IMR-90 (cell line): ENCODE measurements at regions not wholly inside any gene's neighbourhood (a gene's known extent, or its start where the extent isn't known, plus 50 kb on each side); places are given as distances from the start of the nearest gene placed in this dataset.

Experiments
- ATAC-seq: fragments of 200-7000 bp; cut with Tn5 transposase; 2 replicates; pipeline ENCODE4 v1.9.1; 2020; ENCODE audit warnings: low read depth, mild to moderate bottlenecking, moderate library complexity
- BruUV-seq: library from RNA; stranded (reverse); fragments of 400-500 nt; replicated peaks from 2 replicates; lab custom pipeline; 2021; lab: Mats Ljungman, UMichigan
- CTCF ChIA-PET: fragments of 300-600 bp; formaldehyde crosslinking; extraction: SDS; loops from one replicate; lab custom pipeline; 2021; ENCODE audit warnings: antibody characterized with exemption; lab: Yijun Ruan, JAX
- POLR2A ChIA-PET: fragments of 300-600 bp; sonication (Branson Sonifier 250); formaldehyde crosslinking; loops from one replicate; lab custom pipeline; 2022; ENCODE audit warnings: antibody characterized with exemption; ENCODE audit not compliant: unreplicated experiment; lab: Charles Lee
- DNase-seq: peaks from one replicate; pipeline ENCODE4 v3.0.0; 2013
- H2AFZ ChIP-seq: replicated peaks from 2 replicates; pipeline ENCODE3; 2013; ENCODE audit warnings: low read length, mild to moderate bottlenecking; ENCODE audit not compliant: poor library complexity
- H2AK5ac ChIP-seq: 2 replicates; pipeline ENCODE4 v1.6.1; 2013; ENCODE audit warnings: low read depth, low read length, inconsistent platforms
- H2AK9ac ChIP-seq: replicated peaks from 2 replicates; pipeline ENCODE3; 2013; ENCODE audit warnings: mild to moderate bottlenecking, low read depth, low read length, moderate library complexity; ENCODE audit not compliant: poor library complexity
- H2BK120ac ChIP-seq: 2 replicates; pipeline ENCODE4 v1.6.1; 2013; ENCODE audit warnings: low read depth, low read length, inconsistent platforms
- H2BK15ac ChIP-seq: 3 replicates; pipeline ENCODE4 v1.6.1; 2013; ENCODE audit warnings: low read depth, low read length, inconsistent platforms
- H2BK20ac ChIP-seq: 2 replicates; pipeline ENCODE4 v1.6.1; 2013; ENCODE audit warnings: low read depth, mild to moderate bottlenecking, inconsistent platforms, low read length, moderate library complexity
- H2BK5ac ChIP-seq: 2 replicates; pipeline ENCODE4 v1.6.1; 2013; ENCODE audit warnings: mild to moderate bottlenecking, low read depth, low read length, inconsistent platforms; ENCODE audit not compliant: poor library complexity, severe bottlenecking
- H3K14ac ChIP-seq: replicated peaks from 2 replicates; pipeline ENCODE4 v1.6.1; 2013; ENCODE audit warnings: low read depth, low read length, inconsistent platforms
- H3K18ac ChIP-seq: 2 replicates; pipeline ENCODE4 v1.6.1; 2013; ENCODE audit warnings: low read depth, low read length, control low read depth
- H3K23ac ChIP-seq: 2 replicates; pipeline ENCODE4 v1.6.1; 2013; ENCODE audit warnings: low read depth, low read length, inconsistent platforms
- H3K27ac ChIP-seq: 2 replicates; pipeline ENCODE4 v1.5.1; 2013; ENCODE audit warnings: mild to moderate bottlenecking, control low read depth, low read length; ENCODE audit not compliant: insufficient read depth
- H3K27me3 ChIP-seq: 2 replicates; pipeline ENCODE4 v1.6.1; 2013; ENCODE audit warnings: low read length; ENCODE audit not compliant: control insufficient read depth, insufficient read depth
- H3K36me3 ChIP-seq: 2 replicates; pipeline ENCODE4 v1.6.1; 2013; ENCODE audit warnings: low read length, mixed read lengths; ENCODE audit not compliant: control insufficient read depth, insufficient read depth
- H3K4ac ChIP-seq: 2 replicates; pipeline ENCODE4 v1.6.1; 2013; ENCODE audit warnings: low read depth, low read length, inconsistent platforms
- H3K4me1 ChIP-seq: 2 replicates; pipeline ENCODE4 v1.6.1; 2013; ENCODE audit warnings: low read length, mixed read lengths; ENCODE audit not compliant: control insufficient read depth, insufficient read depth
- H3K4me2 ChIP-seq: 2 replicates; pipeline ENCODE4 v1.6.1; 2013; ENCODE audit warnings: low read depth, mild to moderate bottlenecking, control low read depth, low read length, moderate library complexity
- H3K4me3 ChIP-seq: 2 replicates; pipeline ENCODE4 v1.5.1; 2013; ENCODE audit warnings: low read depth, mild to moderate bottlenecking, control low read depth, low read length, moderate library complexity; ENCODE audit not compliant: insufficient read depth
- H3K56ac ChIP-seq: 2 replicates; pipeline ENCODE4 v1.6.1; 2013; ENCODE audit warnings: low read length, inconsistent platforms; ENCODE audit not compliant: insufficient read depth; ENCODE audit errors: extremely low read depth
- H3K79me1 ChIP-seq, 2 experiments: 2 replicates each; pipeline ENCODE4 v1.6.1; 2013; ENCODE audit warnings: low read length in 2 of 2, inconsistent platforms in 1 of 2, low read depth in 1 of 2
- H3K9ac ChIP-seq: 2 replicates; pipeline ENCODE4 v1.6.1; 2013; ENCODE audit warnings: low read depth, low read length, control low read depth
- H3K9me1 ChIP-seq: 2 replicates; pipeline ENCODE4 v1.6.1; 2013; ENCODE audit warnings: low read length, inconsistent platforms; ENCODE audit not compliant: insufficient read depth
- H3K9me3 ChIP-seq: 2 replicates; pipeline ENCODE4 v1.6.1; 2013; ENCODE audit warnings: low read length; ENCODE audit not compliant: control insufficient read depth, insufficient read depth
- H4K20me1 ChIP-seq: 2 replicates; pipeline ENCODE4 v1.6.1; 2013; ENCODE audit warnings: low read length, inconsistent platforms; ENCODE audit not compliant: insufficient read depth
- H4K5ac ChIP-seq: 2 replicates; pipeline ENCODE4 v1.6.1; 2013; ENCODE audit warnings: mild to moderate bottlenecking, low read depth, low read length, control low read depth
- H4K8ac ChIP-seq, 2 experiments: 2 replicates each; pipeline ENCODE4 v1.6.1; 2013; ENCODE audit warnings: low read depth in 2 of 2, low read length in 2 of 2, control low read depth in 1 of 2, inconsistent platforms in 1 of 2
- H4K91ac ChIP-seq: 2 replicates; pipeline ENCODE4 v1.6.1; 2013; ENCODE audit warnings: low read depth, low read length, inconsistent platforms; ENCODE audit not compliant: insufficient read depth
- BHLHE40 ChIP-seq: fragments of 150-350 bp; IDR thresholded peaks from 2 replicates; pipeline ENCODE4 v1.6.1; 2016; ENCODE audit warnings: mild to moderate bottlenecking, low read depth, low read length
- CEBPB ChIP-seq: IDR thresholded peaks from 2 replicates; pipeline ENCODE4 v1.6.1; 2012; ENCODE audit warnings: low read depth, low read length, improper control_type of control experiment
- CHD1 ChIP-seq: IDR thresholded peaks from 2 replicates; pipeline ENCODE4 v1.6.1; 2012; ENCODE audit warnings: low read depth, low read length, improper control_type of control experiment
- FOS ChIP-seq: fragments of 150-350 bp; IDR thresholded peaks from 2 replicates; pipeline ENCODE4 v1.6.1; 2016; ENCODE audit warnings: low read depth, low read length
- MAFK ChIP-seq: IDR thresholded peaks from 2 replicates; pipeline ENCODE4 v1.6.1; 2012; ENCODE audit warnings: low read depth, low read length, improper control_type of control experiment
- MAZ ChIP-seq: IDR thresholded peaks from 2 replicates; pipeline ENCODE4 v1.6.1; 2012; ENCODE audit warnings: low read depth, mild to moderate bottlenecking, low read length, improper control_type of control experiment, moderate library complexity, borderline replicate concordance
- MXI1 ChIP-seq: IDR thresholded peaks from 2 replicates; pipeline ENCODE4 v1.6.1; 2012; ENCODE audit warnings: low read depth, mild to moderate bottlenecking, low read length, moderate library complexity, borderline replicate concordance
- NFE2L2 ChIP-seq: fragments of 150-350 bp; IDR thresholded peaks from 2 replicates; pipeline ENCODE4 v1.6.1; 2016; ENCODE audit warnings: low read depth, mild to moderate bottlenecking, low read length
- POLR2A ChIP-seq: IDR thresholded peaks from 2 replicates; pipeline ENCODE4 v1.6.1; 2012; ENCODE audit warnings: mild to moderate bottlenecking, low read depth, low read length
- RAD21 ChIP-seq: IDR thresholded peaks from 2 replicates; pipeline ENCODE4 v1.6.1; 2012; ENCODE audit warnings: low read length, improper control_type of control experiment
- RCOR1 ChIP-seq: IDR thresholded peaks from 2 replicates; pipeline ENCODE4 v1.6.1; 2012; ENCODE audit warnings: mild to moderate bottlenecking, low read length, improper control_type of control experiment; ENCODE audit not compliant: insufficient replicate concordance
- RFX5 ChIP-seq: IDR thresholded peaks from 2 replicates; pipeline ENCODE4 v1.8.0; 2012; ENCODE audit warnings: low read depth, mild to moderate bottlenecking, low read length, moderate library complexity
- SMC3 ChIP-seq: fragments of 150-350 bp; IDR thresholded peaks from 2 replicates; pipeline ENCODE4 v1.6.1; 2016; ENCODE audit warnings: low read depth, mild to moderate bottlenecking, antibody characterized with exemption, low read length, moderate library complexity
- WGBS, 2 experiments: methylation state at CpG; one replicate each; pipeline versions ENCODE4 v1.1.5 to v1.1.7; 2013; ENCODE audit warnings: missing lambda C conversion rate in 2 of 2; ENCODE audit not compliant: insufficient read length in 1 of 2; ENCODE audit errors: extremely low coverage in 2 of 2; 5-methylcytosine and 5-hydroxymethylcytosine counted together
- dilution Hi-C: fragments of 300-500 bp; cut with HindIII; formaldehyde crosslinking; loops from one replicate; pipeline ENCODE4 v1.14.3; 2018; ENCODE audit warnings: low sequenced_read_pairs; ENCODE audit not compliant: unreplicated experiment
- in situ Hi-C: fragments of 300-500 bp; cut with MboI; formaldehyde crosslinking; loops from 3 replicates; pipeline ENCODE4 v1.14.3; 2019; ENCODE audit warnings: low sequenced_read_pairs, inconsistent platforms, mixed read lengths
- intact Hi-C: fragments of 100-400 bp; cut with micrococcal nuclease; formaldehyde crosslinking; loops from 2 replicates; pipeline ENCODE4 v1.10.0; 2022
- TF ChIP-seq, protein P1 (sequence below): conservative IDR thresholded peaks from 2 replicates; pipeline ENCODE4 v1.5.1; 2012; ENCODE audit warnings: mild to moderate bottlenecking, low read depth, low read length, improper control_type of control experiment
- TF ChIP-seq, protein P2 (sequence below): fragments of 150-350 bp; IDR thresholded peaks from 2 replicates; pipeline ENCODE4 v1.6.1; 2016; ENCODE audit warnings: low read depth, mild to moderate bottlenecking, low read length, moderate library complexity, borderline replicate concordance

DNA sequence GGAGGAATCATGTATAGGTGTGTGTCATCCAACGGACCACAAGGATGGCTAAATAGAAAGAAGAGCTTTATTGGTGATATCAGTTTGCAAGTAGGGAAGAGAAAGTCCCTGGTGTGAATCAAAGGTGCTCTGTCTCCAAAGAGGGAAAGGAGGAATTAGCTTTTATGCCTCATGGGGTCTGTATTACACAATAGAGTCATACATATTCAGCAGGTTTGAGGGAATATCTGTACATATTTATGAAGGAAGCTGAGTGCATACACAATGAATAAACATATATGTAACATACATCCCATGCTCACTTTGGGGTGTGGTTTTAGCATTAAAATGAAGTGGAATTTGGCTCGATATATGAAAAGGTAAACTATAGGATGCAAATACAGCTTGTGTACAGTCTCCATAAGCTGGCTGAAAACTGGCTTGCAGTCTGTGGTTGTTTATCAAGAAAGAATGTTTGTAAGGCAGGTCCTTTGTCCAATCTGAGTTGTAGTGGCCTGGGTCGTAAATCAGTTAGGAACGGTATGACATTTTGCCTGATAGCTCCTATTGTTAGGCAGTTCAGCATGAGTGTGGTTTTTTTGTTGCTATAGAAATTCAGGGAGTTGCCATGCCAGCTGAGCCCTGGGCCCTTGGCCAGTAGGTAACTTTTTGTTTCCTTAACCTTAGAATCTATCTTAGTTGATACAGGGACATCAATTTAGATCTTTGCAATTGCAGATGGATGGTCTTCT, 198.0 kb upstream of the ZP4 start:
- Histone ChIP-seq H2BK120ac (no peak overlapping the region), H3K9ac (no peak overlapping the region), H2AK9ac (no peak overlapping the region), H3K4ac (no peak overlapping the region), H3K27ac (no peak overlapping the region), H2BK20ac (no peak overlapping the region), H3K79me1 (no peaks in the 10 kb centered on the region), H3K4me3 (no peak overlapping the region), H3K18ac (no peak overlapping the region), H3K4me1 (no peaks in the 10 kb centered on the region), H4K20me1 (no peaks in the 10 kb centered on the region), H3K36me3 (no peaks in the 10 kb centered on the region), H4K91ac (no peak overlapping the region), H4K5ac (no peak overlapping the region), H3K56ac (no peak overlapping the region), H2BK5ac (no peak overlapping the region), H3K14ac (no peak overlapping the region), H3K9me1 (no peaks in the 10 kb centered on the region), H4K8ac (no peak overlapping the region), H2AK5ac (no peak overlapping the region), H3K23ac (no peak overlapping the region), H3K9me3 (peaks cover 11% of the 10 kb centered on the region), H3K27me3 (no peaks in the 10 kb centered on the region), H2BK15ac (no peak overlapping the region), H2AFZ (no peak overlapping the region), H3K4me2 (no peak overlapping the region)
- in situ Hi-C loops: no loop called here
- WGBS, 2 experiments: no CpG with 5 or more reads among the region's 4 CpGs
- intact Hi-C loops: no loop called here
- no peak for DNase-seq
- CTCF ChIA-PET: no interaction called here
- POLR2A ChIA-PET: no interaction called here
- no peak for ATAC-seq
- no TSS peak for BruUV-seq
- dilution Hi-C loops: no loop called here
- TF ChIP-seq RFX5 (no peak), BHLHE40 (no peak), CEBPB (no peak), MAFK (no peak), CHD1 (no peak), MXI1 (no peak), NFE2L2 (no peak), RCOR1 (no peak), SMC3 (no peak), POLR2A (no peak), MAZ (no peak), FOS (no peak), RAD21 (no peak)
- TF ChIP-seq, protein P1, sequence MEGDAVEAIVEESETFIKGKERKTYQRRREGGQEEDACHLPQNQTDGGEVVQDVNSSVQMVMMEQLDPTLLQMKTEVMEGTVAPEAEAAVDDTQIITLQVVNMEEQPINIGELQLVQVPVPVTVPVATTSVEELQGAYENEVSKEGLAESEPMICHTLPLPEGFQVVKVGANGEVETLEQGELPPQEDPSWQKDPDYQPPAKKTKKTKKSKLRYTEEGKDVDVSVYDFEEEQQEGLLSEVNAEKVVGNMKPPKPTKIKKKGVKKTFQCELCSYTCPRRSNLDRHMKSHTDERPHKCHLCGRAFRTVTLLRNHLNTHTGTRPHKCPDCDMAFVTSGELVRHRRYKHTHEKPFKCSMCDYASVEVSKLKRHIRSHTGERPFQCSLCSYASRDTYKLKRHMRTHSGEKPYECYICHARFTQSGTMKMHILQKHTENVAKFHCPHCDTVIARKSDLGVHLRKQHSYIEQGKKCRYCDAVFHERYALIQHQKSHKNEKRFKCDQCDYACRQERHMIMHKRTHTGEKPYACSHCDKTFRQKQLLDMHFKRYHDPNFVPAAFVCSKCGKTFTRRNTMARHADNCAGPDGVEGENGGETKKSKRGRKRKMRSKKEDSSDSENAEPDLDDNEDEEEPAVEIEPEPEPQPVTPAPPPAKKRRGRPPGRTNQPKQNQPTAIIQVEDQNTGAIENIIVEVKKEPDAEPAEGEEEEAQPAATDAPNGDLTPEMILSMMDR: no peak
- TF ChIP-seq, protein P2, sequence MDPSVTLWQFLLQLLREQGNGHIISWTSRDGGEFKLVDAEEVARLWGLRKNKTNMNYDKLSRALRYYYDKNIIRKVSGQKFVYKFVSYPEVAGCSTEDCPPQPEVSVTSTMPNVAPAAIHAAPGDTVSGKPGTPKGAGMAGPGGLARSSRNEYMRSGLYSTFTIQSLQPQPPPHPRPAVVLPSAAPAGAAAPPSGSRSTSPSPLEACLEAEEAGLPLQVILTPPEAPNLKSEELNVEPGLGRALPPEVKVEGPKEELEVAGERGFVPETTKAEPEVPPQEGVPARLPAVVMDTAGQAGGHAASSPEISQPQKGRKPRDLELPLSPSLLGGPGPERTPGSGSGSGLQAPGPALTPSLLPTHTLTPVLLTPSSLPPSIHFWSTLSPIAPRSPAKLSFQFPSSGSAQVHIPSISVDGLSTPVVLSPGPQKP: no peak
